ENCODE measurements at regions not wholly inside any gene's neighbourhood (a gene's known extent, or its start where the extent isn't known, plus 50 kb on each side); places are given as distances from the start of the nearest gene placed in this dataset.

DNA sequence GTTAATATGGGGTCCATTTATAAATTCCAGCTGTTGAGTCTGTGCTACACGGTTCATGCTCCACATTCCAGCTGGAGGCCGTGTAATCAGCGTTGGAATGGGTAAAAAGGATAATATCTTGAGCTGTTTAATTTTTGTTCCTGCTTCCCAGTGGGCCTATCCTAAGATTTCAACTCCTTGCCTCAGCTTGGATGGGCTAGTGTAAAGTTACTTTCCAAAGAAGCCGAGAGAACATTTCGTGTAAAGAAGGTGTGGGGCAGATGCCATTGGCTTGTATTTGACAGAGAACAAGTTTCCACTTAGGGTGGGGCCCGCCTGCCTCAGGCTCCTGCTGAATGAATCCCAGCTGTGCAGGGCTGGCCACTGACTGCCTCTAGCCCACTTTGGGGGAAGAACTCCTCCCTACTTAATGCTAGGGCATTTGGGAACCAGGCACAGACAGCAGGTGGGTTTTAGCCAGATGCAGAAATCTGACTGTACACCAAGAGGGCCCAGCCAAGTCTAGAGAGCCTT lies 125.9 kb upstream of the LYZL2 start:
- TF ChIP-seq EZH2 (optimal IDR thresholded peaks at IDR 0.05; ENCODE audit: low read depth, low read length): no peak
- TF ChIP-seq, protein P1, sequence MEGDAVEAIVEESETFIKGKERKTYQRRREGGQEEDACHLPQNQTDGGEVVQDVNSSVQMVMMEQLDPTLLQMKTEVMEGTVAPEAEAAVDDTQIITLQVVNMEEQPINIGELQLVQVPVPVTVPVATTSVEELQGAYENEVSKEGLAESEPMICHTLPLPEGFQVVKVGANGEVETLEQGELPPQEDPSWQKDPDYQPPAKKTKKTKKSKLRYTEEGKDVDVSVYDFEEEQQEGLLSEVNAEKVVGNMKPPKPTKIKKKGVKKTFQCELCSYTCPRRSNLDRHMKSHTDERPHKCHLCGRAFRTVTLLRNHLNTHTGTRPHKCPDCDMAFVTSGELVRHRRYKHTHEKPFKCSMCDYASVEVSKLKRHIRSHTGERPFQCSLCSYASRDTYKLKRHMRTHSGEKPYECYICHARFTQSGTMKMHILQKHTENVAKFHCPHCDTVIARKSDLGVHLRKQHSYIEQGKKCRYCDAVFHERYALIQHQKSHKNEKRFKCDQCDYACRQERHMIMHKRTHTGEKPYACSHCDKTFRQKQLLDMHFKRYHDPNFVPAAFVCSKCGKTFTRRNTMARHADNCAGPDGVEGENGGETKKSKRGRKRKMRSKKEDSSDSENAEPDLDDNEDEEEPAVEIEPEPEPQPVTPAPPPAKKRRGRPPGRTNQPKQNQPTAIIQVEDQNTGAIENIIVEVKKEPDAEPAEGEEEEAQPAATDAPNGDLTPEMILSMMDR (IDR thresholded peaks at IDR 0.05; ENCODE audit: low read length): no peak
